GM23338 (cell line): ENCODE measurements at regions not wholly inside any gene's neighbourhood (a gene's known extent, or its start where the extent isn't known, plus 50 kb on each side); places are given as distances from the start of the nearest gene placed in this dataset.

Experiments used
- ATAC-seq: fragments of 200-7000 bp; cut with Tn5 transposase; 3 replicates; pipeline ENCODE4 v1.9.1; 2020
- DNase-seq: peaks from one replicate; pipeline ENCODE4 v3.0.0-alpha.2; 2015; ENCODE audit warnings: low spot score
- H2AFZ ChIP-seq: fragments of 200-600 bp; sonication (generic); 2 replicates; pipeline ENCODE4 v1.8.0; 2016; ENCODE audit warnings: antibody characterized with exemption, mild to moderate bottlenecking, moderate library complexity
- H3F3A ChIP-seq: fragments of 200-600 bp; sonication (generic); replicated peaks from 2 replicates; pipeline ENCODE4 v1.8.0; 2017; ENCODE audit warnings: antibody characterized with exemption, mixed run types, low read depth
- H3K27ac ChIP-seq: fragments of 200-600 bp; sonication (generic); 2 replicates; pipeline ENCODE4 v1.6.1; 2016; ENCODE audit warnings: low read depth
- H3K27me3 ChIP-seq: fragments of 200-600 bp; sonication (generic); 2 replicates; pipeline ENCODE4 v1.8.0; 2016; ENCODE audit warnings: mild to moderate bottlenecking, mixed run types, moderate library complexity; ENCODE audit not compliant: insufficient read depth
- H3K36me3 ChIP-seq: fragments of 200-600 bp; sonication (generic); 2 replicates; pipeline ENCODE4 v1.8.0; 2016; ENCODE audit warnings: mild to moderate bottlenecking; ENCODE audit not compliant: insufficient read depth
- H3K4me1 ChIP-seq: fragments of 200-600 bp; sonication (generic); 2 replicates; pipeline ENCODE4 v1.8.0; 2016; ENCODE audit warnings: mild to moderate bottlenecking, moderate library complexity; ENCODE audit not compliant: insufficient read depth
- H3K4me2 ChIP-seq: fragments of 200-600 bp; sonication (generic); 2 replicates; pipeline ENCODE4 v1.7.1; 2017; ENCODE audit warnings: mixed run types
- H3K4me3 ChIP-seq: fragments of 200-600 bp; sonication (generic); 2 replicates; pipeline ENCODE4 v1.6.1; 2016; ENCODE audit warnings: mixed run types
- H3K79me2 ChIP-seq: fragments of 200-600 bp; sonication (generic); replicated peaks from 2 replicates; pipeline ENCODE4 v1.8.0; 2017; ENCODE audit warnings: mild to moderate bottlenecking; ENCODE audit not compliant: insufficient read depth
- H3K9me2 ChIP-seq: fragments of 200-600 bp; sonication (generic); 2 replicates; pipeline ENCODE4 v1.8.0; 2017; ENCODE audit not compliant: insufficient read depth
- H4K20me1 ChIP-seq: fragments of 200-600 bp; sonication (generic); replicated peaks from 2 replicates; pipeline ENCODE4 v1.8.0; 2017; ENCODE audit warnings: mild to moderate bottlenecking; ENCODE audit not compliant: insufficient read depth
- H3K27ac Mint-ChIP-seq: 2 replicates; pipeline ENCODE4 v1.8.0; 2020; ENCODE audit warnings: inconsistent platforms, mild to moderate bottlenecking, moderate library complexity, mixed read lengths
- H3K27me3 Mint-ChIP-seq: 3 replicates; pipeline ENCODE4 v1.8.0; 2022; ENCODE audit warnings: low read depth, mild to moderate bottlenecking, moderate library complexity, mixed read lengths, inconsistent platforms; ENCODE audit not compliant: insufficient read depth, poor library complexity
- H3K36me3 Mint-ChIP-seq: 3 replicates; pipeline ENCODE4 v1.8.0; 2021; ENCODE audit warnings: low read depth, mild to moderate bottlenecking, inconsistent platforms, moderate library complexity, mixed read lengths
- H3K4me1 Mint-ChIP-seq: 3 replicates; pipeline ENCODE4 v1.8.0; 2020; ENCODE audit warnings: mild to moderate bottlenecking, inconsistent platforms, mixed read lengths
- H3K4me3 Mint-ChIP-seq: 3 replicates; pipeline ENCODE4 v1.8.0; 2021; ENCODE audit warnings: moderate library complexity, mild to moderate bottlenecking, inconsistent platforms, mixed read lengths
- H3K9me3 Mint-ChIP-seq: 3 replicates; pipeline ENCODE4 v1.8.0; 2020; ENCODE audit warnings: moderate library complexity, mild to moderate bottlenecking, inconsistent platforms, mixed read lengths
- EZH2phosphoT487 ChIP-seq: fragments of 200-600 bp; sonication (generic); IDR thresholded peaks from one replicate; pipeline ENCODE4 v1.8.1; 2018; ENCODE audit warnings: antibody characterized with exemption; ENCODE audit not compliant: unreplicated experiment
- NANOG ChIP-seq: IDR thresholded peaks from 2 replicates; pipeline ENCODE4 v1.6.1; 2016; ENCODE audit warnings: antibody characterized with exemption, borderline replicate concordance
- REST ChIP-seq: IDR thresholded peaks from one replicate; pipeline ENCODE4 v1.6.1; 2018; ENCODE audit warnings: antibody characterized with exemption; ENCODE audit not compliant: unreplicated experiment
- STAT1 ChIP-seq: IDR thresholded peaks from one replicate; pipeline ENCODE4 v1.6.1; 2016; ENCODE audit warnings: antibody characterized with exemption; ENCODE audit not compliant: unreplicated experiment
- ZNF114 ChIP-seq: fragments of 250-450 bp; sonication (Bioruptor Pico); IDR thresholded peaks from 2 replicates; pipeline ENCODE4 v1.5.0; 2020; ENCODE audit warnings: mild to moderate bottlenecking, moderate library complexity
- ZNF331 ChIP-seq: fragments of 250-450 bp; sonication (Bioruptor Pico); IDR thresholded peaks from 2 replicates; pipeline ENCODE4 v1.5.0; 2020; ENCODE audit warnings: low read depth, mild to moderate bottlenecking, moderate library complexity
- ZNF462 ChIP-seq: fragments of 250-450 bp; sonication (Bioruptor Pico); IDR thresholded peaks from 2 replicates; pipeline ENCODE4 v1.5.0; 2020; ENCODE audit warnings: mild to moderate bottlenecking, moderate library complexity

- TF ChIP-seq ZNF462 (CRISPR knock-in tag): no peak
- TF ChIP-seq ZNF114 (CRISPR knock-in tag): no peak
- TF ChIP-seq EZH2phosphoT487: no peak
- no peak for TF ChIP-seq ZNF331 (CRISPR knock-in tag)
- TF ChIP-seq NANOG: no peak
Measured at GRCh38 chr12:38113991-38114390, 202.6 kb upstream of the ALG10B start (continued).

GRCh38 chr12:38116968-38117367 is 199.6 kb upstream of the ALG10B start:
- H3K4me1 Mint-ChIP-seq: no peaks in the 10 kb centered on the region
- H4K20me1 ChIP-seq: no peaks in the 10 kb centered on the region
- no peak overlapping the region for H3K4me2 ChIP-seq
- H3K4me3 ChIP-seq: no peak overlapping the region
- no peak overlapping the region for H2AFZ ChIP-seq
- peaks cover 6% of the 10 kb centered on the region for H3K27me3 Mint-ChIP-seq
- no peak overlapping the region for H3K27ac ChIP-seq
- H3K36me3 ChIP-seq: no peaks in the 10 kb centered on the region; the same call in 1 of the 2 replicates
- H3K9me3 Mint-ChIP-seq: peaks cover 99% of the 10 kb centered on the region
- H3K27me3 ChIP-seq: no peaks in the 10 kb centered on the region
- DNase-seq: no peak
- no peak for ATAC-seq
- H3K4me3 Mint-ChIP-seq: no peak overlapping the region
- no peaks in the 10 kb centered on the region for H3K79me2 ChIP-seq
- H3K4me1 ChIP-seq: no peaks in the 10 kb centered on the region
- H3K9me2 ChIP-seq: no peaks in the 10 kb centered on the region
- no peaks in the 10 kb centered on the region for H3F3A ChIP-seq
- H3K36me3 Mint-ChIP-seq: peaks cover 63% of the 10 kb centered on the region
- H3K27ac Mint-ChIP-seq: no peak overlapping the region
- no peak for TF ChIP-seq ZNF462 (CRISPR knock-in tag)
- no peak for TF ChIP-seq REST
- no peak for TF ChIP-seq STAT1
- no peak for TF ChIP-seq EZH2phosphoT487
